B cell (primary cell): ENCODE measurements at regions not wholly inside any gene's neighbourhood (a gene's known extent, or its start where the extent isn't known, plus 50 kb on each side); places are given as distances from the start of the nearest gene placed in this dataset.

ENCODE experiments used
- ATAC-seq: fragments of 200-7000 bp; cut with Tn5 transposase; one replicate; pipeline ENCODE4 v1.10.0; 2021; ENCODE audit warnings: low read depth, mild to moderate bottlenecking, moderate number of reproducible peaks, moderate library complexity
- CTCF ChIA-PET: fragments of 350-600 bp; sonication (Branson Sonifier 250); formaldehyde crosslinking; loops from one replicate; lab custom pipeline; 2021; ENCODE audit warnings: antibody characterized with exemption, inconsistent platforms; lab: Charles Lee
- POLR2A ChIA-PET: fragments of 350-600 bp; sonication (Branson Sonifier 250); formaldehyde crosslinking; loops from one replicate; lab custom pipeline; 2021; ENCODE audit warnings: antibody characterized with exemption; lab: Charles Lee
- DNase-seq: peaks from one replicate; pipeline ENCODE4 v3.0.0; 2013
- H2AFZ ChIP-seq: 2 replicates; pipeline ENCODE4 v1.6.1; 2012; ENCODE audit warnings: mild to moderate bottlenecking, low read depth, low read length; ENCODE audit not compliant: insufficient read depth, poor library complexity, severe bottlenecking
- H3K27ac ChIP-seq, 2 donors: 1 replicate in 1 of 2; 2 replicates in 1 of 2; pipeline ENCODE4 v1.5.1; 2012 to 2013; ENCODE audit warnings: low read length in 2 of 2, mild to moderate bottlenecking in 2 of 2, moderate library complexity in 1 of 2
- H3K27me3 ChIP-seq, 4 experiments: fragments of 200-600 bp in 1 of 4; sonication (generic) in 1 of 4; replicated peaks in 1 of 4; 1 replicate in 2 of 4; 2 replicates in 2 of 4; pipeline versions ENCODE4 v1.6.1 to v1.7.0; 2013 to 2016; ENCODE audit warnings: low read length in 3 of 4, mild to moderate bottlenecking in 2 of 4, mixed read lengths in 1 of 4, moderate library complexity in 1 of 4; ENCODE audit not compliant: insufficient read depth in 4 of 4, control insufficient read depth in 3 of 4; ENCODE audit errors: control extremely low read depth in 1 of 4
- H3K36me3 ChIP-seq, 2 experiments: replicated peaks in 1 of 2; 1 replicate in 1 of 2; 2 replicates in 1 of 2; pipeline versions ENCODE4 v1.6.1 to v1.7.1; 2013; ENCODE audit warnings: low read length in 1 of 2; ENCODE audit not compliant: insufficient read depth in 2 of 2, control insufficient read depth in 1 of 2; ENCODE audit errors: control extremely low read depth in 1 of 2, extremely low read depth in 1 of 2
- H3K4me1 ChIP-seq, 2 donors: fragments of 200-600 bp in 1 of 2; sonication (generic) in 1 of 2; 1 replicate in 1 of 2; 2 replicates in 1 of 2; pipeline versions ENCODE4 v1.5.1 to v1.6.1; 2013 to 2017; ENCODE audit warnings: low read length in 2 of 2; ENCODE audit not compliant: control insufficient read depth in 2 of 2, insufficient read depth in 2 of 2
- H3K4me2 ChIP-seq: replicated peaks from 2 replicates; pipeline ENCODE3; 2012; ENCODE audit warnings: mild to moderate bottlenecking, low read depth, low read length; ENCODE audit not compliant: poor library complexity, severe bottlenecking
- H3K4me3 ChIP-seq, 5 experiments: fragments of 200-600 bp in 1 of 5; sonication (generic) in 1 of 5; 1 replicate in 3 of 5; 2 replicates in 2 of 5; pipeline versions ENCODE4 v1.5.1 to v1.7.0; 2011 to 2016; ENCODE audit warnings: low read length in 4 of 5, mild to moderate bottlenecking in 4 of 5, low read depth in 2 of 5, control low read depth in 1 of 5, moderate library complexity in 1 of 5; ENCODE audit not compliant: insufficient read depth in 1 of 5; ENCODE audit errors: control extremely low read depth in 1 of 5, extremely low read depth in 1 of 5
- H3K79me2 ChIP-seq: fragments of 200-600 bp; sonication (generic); one replicate; pipeline ENCODE4 v1.6.0; 2016; ENCODE audit warnings: low read length; ENCODE audit not compliant: control insufficient read depth, insufficient read depth
- H3K9ac ChIP-seq: fragments of 200-600 bp; sonication (generic); 2 replicates; pipeline ENCODE4 v1.6.1; 2017; ENCODE audit warnings: mild to moderate bottlenecking, low read length, moderate library complexity
- H3K9me3 ChIP-seq, 3 donors: one replicate each; pipeline versions ENCODE4 v1.6.1 to v1.7.1; 2013; ENCODE audit warnings: low read length in 2 of 3; ENCODE audit not compliant: control insufficient read depth in 2 of 3, insufficient read depth in 1 of 3; ENCODE audit errors: control extremely low read depth in 1 of 3
- H4K20me1 ChIP-seq: 2 replicates; pipeline ENCODE4 v1.6.0; 2012; ENCODE audit warnings: mild to moderate bottlenecking, low read length; ENCODE audit not compliant: insufficient read depth, control insufficient read depth, poor library complexity, severe bottlenecking
- H3K27ac Mint-ChIP-seq: one replicate; pipeline ENCODE4 v1.8.0; 2021; ENCODE audit warnings: mixed read lengths
- H3K27me3 Mint-ChIP-seq: one replicate; pipeline ENCODE4 v1.8.0; 2021; ENCODE audit warnings: mixed read lengths
- H3K4me1 Mint-ChIP-seq: one replicate; pipeline ENCODE4 v1.8.0; 2021; ENCODE audit warnings: mixed read lengths
- H3K4me3 Mint-ChIP-seq: one replicate; pipeline ENCODE4 v1.8.0; 2021; ENCODE audit warnings: mixed read lengths
- H3K9me3 Mint-ChIP-seq: one replicate; pipeline ENCODE4 v1.8.0; 2022; ENCODE audit warnings: mixed read lengths; ENCODE audit not compliant: insufficient read depth
- EZH2 ChIP-seq: IDR thresholded peaks from 2 replicates; pipeline ENCODE4 v1.6.1; 2012; ENCODE audit warnings: borderline replicate concordance, low read depth, mild to moderate bottlenecking, moderate library complexity, low read length; ENCODE audit not compliant: insufficient read depth, poor library complexity, severe bottlenecking
- WGBS: methylation state at CpG from one replicate; pipeline ENCODE4 v1.1.5; 2013; ENCODE audit warnings: missing lambda C conversion rate; ENCODE audit not compliant: insufficient coverage; 5-methylcytosine and 5-hydroxymethylcytosine counted together
- intact Hi-C: fragments of 100-400 bp; cut with micrococcal nuclease; formaldehyde crosslinking; loops from one replicate; pipeline ENCODE4 v1.10.0; 2022
- TF ChIP-seq, protein P1 (sequence below): fragments of 200-600 bp; IDR thresholded peaks from one replicate; pipeline ENCODE4 v1.8.0; 2022; ENCODE audit warnings: antibody characterized with exemption, mild to moderate bottlenecking

DNA sequence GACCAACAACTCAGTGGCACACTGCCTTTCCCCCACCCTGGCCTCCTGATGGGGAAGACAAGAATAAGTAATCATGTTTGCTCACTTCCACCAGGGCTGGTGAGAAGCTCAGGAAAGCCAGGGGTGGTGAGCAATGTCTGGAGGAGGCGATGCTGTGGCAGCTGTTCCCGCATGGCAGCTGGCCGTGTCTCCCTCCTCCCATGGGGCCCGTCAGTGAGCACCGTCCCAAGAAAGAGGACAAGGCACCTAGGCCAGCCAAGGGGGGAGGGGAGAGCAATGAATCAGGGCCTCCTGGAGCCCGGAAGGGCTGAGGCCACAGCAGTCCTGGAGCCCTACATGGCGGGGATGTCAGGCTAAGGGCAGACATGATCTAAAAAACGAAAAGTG, 69.2 kb upstream of the INSIG1 start:
- Histone ChIP-seq H3K79me2 (no peaks in the 10 kb centered on the region), H3K36me3 (no peaks in the 10 kb centered on the region), H3K9ac (no peak overlapping the region), H4K20me1 (no peaks in the 10 kb centered on the region), H3K4me1 (no peaks in the 10 kb centered on the region), H3K4me3 (no peak overlapping the region), H3K9me3 (no peaks in the 10 kb centered on the region), H3K27me3 (no peaks in the 10 kb centered on the region), H3K4me2 (no peak overlapping the region), H2AFZ (no peak overlapping the region), H3K27ac (no peak overlapping the region)
- ATAC-seq (no peak), DNase-seq (no peak)
- CTCF ChIA-PET = no interaction called here
- Mint-ChIP-seq H3K27me3 (no peaks in the 10 kb centered on the region), H3K27ac (no peak overlapping the region), H3K4me3 (no peak overlapping the region), H3K9me3 (no peaks in the 10 kb centered on the region), H3K4me1 (no peaks in the 10 kb centered on the region)
- intact Hi-C loops = no loop called here
- WGBS = 90% methylated on average over 8 of the region's 8 CpGs
- POLR2A ChIA-PET = no interaction called here
- TF ChIP-seq, protein P1, sequence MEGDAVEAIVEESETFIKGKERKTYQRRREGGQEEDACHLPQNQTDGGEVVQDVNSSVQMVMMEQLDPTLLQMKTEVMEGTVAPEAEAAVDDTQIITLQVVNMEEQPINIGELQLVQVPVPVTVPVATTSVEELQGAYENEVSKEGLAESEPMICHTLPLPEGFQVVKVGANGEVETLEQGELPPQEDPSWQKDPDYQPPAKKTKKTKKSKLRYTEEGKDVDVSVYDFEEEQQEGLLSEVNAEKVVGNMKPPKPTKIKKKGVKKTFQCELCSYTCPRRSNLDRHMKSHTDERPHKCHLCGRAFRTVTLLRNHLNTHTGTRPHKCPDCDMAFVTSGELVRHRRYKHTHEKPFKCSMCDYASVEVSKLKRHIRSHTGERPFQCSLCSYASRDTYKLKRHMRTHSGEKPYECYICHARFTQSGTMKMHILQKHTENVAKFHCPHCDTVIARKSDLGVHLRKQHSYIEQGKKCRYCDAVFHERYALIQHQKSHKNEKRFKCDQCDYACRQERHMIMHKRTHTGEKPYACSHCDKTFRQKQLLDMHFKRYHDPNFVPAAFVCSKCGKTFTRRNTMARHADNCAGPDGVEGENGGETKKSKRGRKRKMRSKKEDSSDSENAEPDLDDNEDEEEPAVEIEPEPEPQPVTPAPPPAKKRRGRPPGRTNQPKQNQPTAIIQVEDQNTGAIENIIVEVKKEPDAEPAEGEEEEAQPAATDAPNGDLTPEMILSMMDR = no peak
- TF ChIP-seq EZH2 = no peak

DNA sequence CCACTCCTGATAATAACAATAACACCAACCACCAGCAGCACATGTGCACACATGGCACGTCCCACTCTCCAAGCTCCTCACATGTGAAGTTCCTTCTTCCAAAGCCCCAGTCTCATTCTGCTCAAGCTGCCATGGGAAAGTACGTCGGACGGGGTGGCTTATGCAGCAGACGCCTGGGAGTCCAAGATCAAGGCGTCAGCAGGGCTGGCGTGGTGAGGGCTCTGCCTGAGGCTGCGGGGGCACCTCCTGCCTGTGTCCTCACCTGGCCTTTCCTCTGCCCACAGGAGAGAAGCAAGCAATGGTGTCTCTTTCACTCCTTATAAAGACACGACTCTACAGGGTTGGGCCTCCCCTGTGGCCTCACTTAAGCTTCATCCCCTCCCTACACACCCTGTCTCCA, 68.8 kb upstream of the INSIG1 start:
- no peaks in the 10 kb centered on the region for H3K4me1 Mint-ChIP-seq
- intact Hi-C loops = no loop called here
- ATAC-seq (no peak), DNase-seq (no peak)
- no peak overlapping the region for H3K4me3 ChIP-seq
- 98% methylated on average over 8 of the region's 9 CpGs for WGBS
- no peak overlapping the region for H2AFZ ChIP-seq
- no peak overlapping the region for H3K4me3 Mint-ChIP-seq
- H4K20me1 ChIP-seq = no peaks in the 10 kb centered on the region
- ChIA-PET CTCF (no interaction called here), POLR2A (no interaction called here)
- no peaks in the 10 kb centered on the region for H3K9me3 ChIP-seq
- H3K36me3 ChIP-seq = no peaks in the 10 kb centered on the region
- no peak overlapping the region for H3K27ac Mint-ChIP-seq
- H3K27me3 ChIP-seq = no peaks in the 10 kb centered on the region
- no peak overlapping the region for H3K9ac ChIP-seq
- H3K27ac ChIP-seq = no peak overlapping the region
- no peaks in the 10 kb centered on the region for H3K9me3 Mint-ChIP-seq
- H3K79me2 ChIP-seq = no peaks in the 10 kb centered on the region
- TF ChIP-seq EZH2 = no peak
- TF ChIP-seq, protein P1 = no peak
- H3K27me3 Mint-ChIP-seq = no peaks in the 10 kb centered on the region
- no peak overlapping the region for H3K4me2 ChIP-seq
- H3K4me1 ChIP-seq = no peaks in the 10 kb centered on the region
